Hindlimb muscle (tissue), 1 donor: ENCODE measurements at regions not wholly inside any gene's neighbourhood (a gene's known extent, or its start where the extent isn't known, plus 50 kb on each side); places are given as distances from the start of the nearest gene placed in this dataset.
A peak's percentile ranks its signal among the peaks of the same experiment; 100 is the strongest.
"Not testable (repeated sequence)": the region's sequence is repeated elsewhere in the genome, so short reads cannot be mapped to it uniquely, and the experiment has no call there.

Experiments used
- DNase-seq: peaks from one replicate; pipeline ENCODE4 v3.0.0-alpha.2; 2013

GRCh38 chr21:31450980-31451379, 106.9 kb upstream of the TIAM1 start:
- no peak for DNase-seq

GRCh38 chr21:31449921-31450535, 106.0 kb upstream of the TIAM1 start:
- DNase-seq, result peak; percentile 18

DNA sequence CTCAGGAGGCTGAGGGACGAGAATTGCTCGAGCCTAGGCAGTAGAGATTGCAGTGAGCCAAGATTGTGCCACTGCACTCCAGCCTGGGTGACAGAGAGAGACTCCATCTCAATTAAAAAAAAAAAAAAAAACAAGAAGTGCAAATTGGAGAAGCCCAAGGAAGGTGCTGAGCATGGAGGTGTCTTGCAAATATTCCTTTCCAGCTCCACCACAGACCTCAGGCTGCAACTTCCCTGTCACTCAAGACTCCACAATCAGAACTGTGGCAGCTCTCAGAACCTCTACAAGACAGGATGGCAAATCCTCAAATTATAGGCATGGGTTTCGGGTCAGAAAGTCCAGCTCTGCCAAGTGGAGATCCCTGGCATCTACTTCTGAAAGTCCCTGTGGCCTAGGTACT, 104.4 kb upstream of the TIAM1 start:
- no peak for DNase-seq

- peak; percentile 65 for DNase-seq
Measured at GRCh38 chr21:31447505-31447904, 103.4 kb upstream of the TIAM1 start.

- no peak for DNase-seq
Measured at GRCh38 chr21:31446226-31446855, 102.3 kb upstream of the TIAM1 start.

GRCh38 chr21:31445137-31445536, 101.1 kb upstream of the TIAM1 start:
- DNase-seq, result no peak

- DNase-seq, result peak; percentile 46
Measured at GRCh38 chr21:31443736-31444521, 99.9 kb upstream of the TIAM1 start.

DNA sequence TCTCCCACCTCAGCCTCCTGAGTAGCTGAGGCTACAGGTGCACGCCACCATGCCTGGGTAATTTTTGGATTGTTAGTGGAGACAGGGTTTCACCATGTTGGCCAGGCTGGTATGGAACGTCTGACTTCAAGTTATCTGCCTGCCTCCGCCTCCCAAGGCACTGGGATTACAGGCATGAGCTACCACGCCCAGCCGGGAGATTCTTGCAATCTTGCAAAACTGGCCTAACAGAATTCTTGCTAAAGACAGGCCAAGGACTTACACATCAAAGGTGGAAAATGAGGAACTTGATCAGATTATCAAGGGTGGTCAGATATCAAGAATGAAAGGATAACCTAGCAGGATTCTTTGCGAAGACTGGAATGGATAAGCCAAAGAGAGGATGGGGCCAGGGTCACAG, 98.3 kb upstream of the TIAM1 start:
- no peak for DNase-seq

GRCh38 chr21:31429506-31429905, 85.4 kb upstream of the TIAM1 start:
- DNase-seq, result no peak

DNA sequence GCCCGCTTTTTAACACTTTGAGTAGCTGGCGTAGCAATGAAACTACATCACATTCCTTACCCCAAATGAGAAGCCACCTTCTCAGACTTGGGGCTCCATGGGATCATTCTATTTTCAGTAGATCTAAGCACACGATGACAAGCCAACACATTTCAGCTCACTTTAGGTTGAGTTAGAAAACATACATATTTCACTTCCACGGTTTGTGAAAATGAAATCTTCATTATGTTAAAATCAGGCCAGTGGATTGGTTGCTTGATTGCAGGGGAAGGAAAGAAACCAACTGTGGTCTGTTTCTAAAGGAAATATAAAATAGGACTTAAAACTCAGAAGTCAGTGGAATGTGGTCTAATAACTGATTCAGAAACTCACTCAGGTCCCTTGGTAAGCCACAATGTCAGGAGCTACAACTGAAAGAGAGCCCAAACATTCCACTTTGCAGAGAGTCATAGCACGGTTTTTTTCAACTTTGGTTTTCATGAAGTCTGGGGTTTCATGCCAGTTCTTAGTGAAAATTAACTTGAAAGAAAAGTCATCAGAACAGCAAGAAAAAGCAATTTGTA, 82.3 kb upstream of the TIAM1 start:
- no peak for DNase-seq

GRCh38 chr21:31425138-31425537, 81.1 kb upstream of the TIAM1 start:
- DNase-seq, result no peak

DNA sequence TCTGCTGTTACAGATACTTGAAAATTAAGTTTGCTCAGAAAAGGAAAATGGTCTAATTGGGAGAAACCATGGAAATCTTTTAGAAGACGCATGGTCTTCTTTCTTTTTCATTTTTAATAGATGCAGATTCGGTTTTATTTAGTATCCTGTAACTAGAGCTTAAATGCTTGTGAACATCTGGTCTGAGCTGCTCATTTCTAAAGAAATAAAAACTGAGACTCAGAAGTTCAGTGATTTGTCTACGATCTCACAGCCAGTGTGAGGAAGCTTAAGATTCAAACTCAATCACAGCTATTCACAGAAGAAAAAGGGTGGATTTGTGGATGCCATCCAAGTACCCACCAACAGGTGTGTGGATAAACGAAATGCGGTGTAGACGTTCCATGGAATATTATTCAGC, 80.0 kb upstream of the TIAM1 start:
- no peak for DNase-seq

DNA sequence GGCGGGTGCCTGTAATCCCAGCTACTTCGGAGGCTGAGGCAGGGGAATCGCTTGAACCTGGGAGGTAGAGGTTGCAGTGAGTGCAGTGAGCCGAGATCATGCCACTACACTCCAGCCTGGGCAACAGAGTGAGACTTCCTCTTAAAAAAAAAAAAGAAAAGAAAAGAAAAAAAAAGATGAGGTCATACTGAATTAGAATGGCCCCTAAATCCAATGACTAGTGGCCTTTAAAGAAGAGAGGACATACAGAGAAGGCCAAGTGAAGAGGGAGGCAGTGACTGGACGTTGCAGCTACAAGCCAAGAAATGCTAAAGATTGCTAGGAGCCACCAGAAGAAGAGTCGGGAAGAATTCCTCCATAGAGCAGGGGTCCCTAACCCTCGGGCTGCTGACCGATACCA, 76.9 kb upstream of the TIAM1 start:
- DNase-seq, result no peak

GRCh38 chr21:31420354-31420753, 76.3 kb upstream of the TIAM1 start:
- DNase-seq, result no peak

- no peak for DNase-seq
Measured at GRCh38 chr21:31418377-31419001, 74.4 kb upstream of the TIAM1 start.

DNA sequence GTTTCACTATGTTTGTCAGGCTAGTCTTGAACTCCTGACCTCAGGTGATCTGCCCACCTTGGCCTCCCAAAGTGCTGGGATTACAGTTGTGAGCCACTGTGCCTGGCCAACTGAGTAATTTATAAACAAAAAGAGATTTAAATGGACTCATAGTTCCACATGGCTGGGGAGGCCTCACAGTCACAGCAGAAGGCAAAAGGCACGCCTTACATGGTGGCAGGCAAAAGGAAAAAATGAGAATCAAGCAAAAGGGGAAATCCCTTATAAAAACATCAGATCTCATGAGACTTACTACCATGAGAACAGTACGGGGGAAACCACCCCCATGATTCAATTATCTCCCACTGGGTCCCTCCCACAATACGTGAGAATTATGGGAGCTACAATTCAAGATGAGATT, 73.2 kb upstream of the TIAM1 start:
- DNase-seq, result not testable (repeated sequence)

GRCh38 chr21:31416465-31416864, 72.4 kb upstream of the TIAM1 start:
- DNase-seq, result no peak

DNA sequence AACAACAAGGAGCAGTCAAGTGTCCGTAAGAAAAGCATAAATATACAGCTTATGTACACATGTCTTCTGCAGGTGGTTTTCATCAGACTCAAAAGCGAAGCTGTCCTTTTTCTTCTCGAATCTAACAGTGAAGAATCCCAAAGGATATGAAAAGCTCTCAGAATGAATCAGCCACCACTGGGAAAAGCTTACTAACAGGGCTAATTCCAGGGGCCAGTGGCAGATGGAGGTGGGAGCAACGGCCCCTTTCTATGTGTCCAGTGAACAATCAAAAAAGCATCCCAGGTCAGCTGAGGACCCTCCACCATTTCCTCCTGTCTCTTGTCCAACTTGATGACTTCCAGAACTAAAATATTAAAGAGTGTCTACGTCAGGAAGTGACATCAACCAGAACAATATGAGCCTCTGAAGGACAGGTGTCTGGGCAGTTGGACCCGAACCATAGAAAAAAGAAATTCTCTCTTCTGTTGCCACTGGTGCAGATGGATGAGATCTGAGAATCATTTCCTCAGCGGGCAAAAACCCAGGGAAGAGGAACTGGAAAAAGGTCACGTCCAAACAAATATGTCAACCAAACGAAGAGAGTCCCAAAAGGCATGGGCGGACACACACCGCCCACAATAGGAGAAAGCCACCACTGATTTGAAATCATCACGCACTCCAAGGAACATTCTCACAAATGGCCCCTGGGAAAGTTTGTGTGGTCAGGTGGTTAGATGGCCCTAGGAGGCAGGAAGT, 70.4 kb upstream of the TIAM1 start:
- DNase-seq, result no peak

GRCh38 chr21:31413698-31414097, 69.6 kb upstream of the TIAM1 start:
- no peak for DNase-seq

GRCh38 chr21:31410499-31411131, 66.6 kb upstream of the TIAM1 start:
- no peak for DNase-seq

DNA sequence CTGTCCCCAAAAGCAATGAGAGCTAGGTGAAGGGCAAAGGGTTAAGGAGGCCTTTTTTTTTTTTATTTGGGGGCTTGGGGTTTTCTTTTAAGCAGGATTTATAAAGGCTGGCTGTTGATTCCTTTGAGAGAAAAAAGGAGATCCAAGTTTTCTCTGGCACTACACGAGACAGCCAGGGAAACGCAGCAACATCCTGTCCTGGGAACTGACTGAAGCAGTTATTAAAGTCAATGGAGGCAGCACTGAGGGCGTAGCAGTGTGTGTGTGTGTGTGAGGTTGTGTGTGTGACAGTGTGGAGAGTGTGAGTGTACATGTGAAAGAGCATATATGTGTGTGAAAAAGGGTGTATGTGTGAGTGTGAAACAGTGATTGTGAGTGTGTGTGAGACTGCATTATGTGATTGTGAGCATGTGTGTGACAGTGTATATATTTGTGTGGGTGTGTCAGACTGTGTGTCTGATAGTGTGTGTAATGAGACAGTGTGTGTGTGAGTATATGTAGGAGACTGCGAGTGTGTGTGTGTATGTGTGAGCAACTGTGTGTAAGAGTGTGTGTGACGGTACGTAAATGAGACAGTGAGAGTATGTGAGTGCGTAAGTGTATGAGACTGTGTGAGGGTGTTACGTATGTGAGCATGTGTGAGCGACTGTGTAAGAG, 65.9 kb upstream of the TIAM1 start:
- DNase-seq, result no peak
